Ishikawa (cell line): ENCODE measurements at regions not wholly inside any gene's neighbourhood (a gene's known extent, or its start where the extent isn't known, plus 50 kb on each side); places are given as distances from the start of the nearest gene placed in this dataset.

Experiments used
- RAD21 ChIP-seq: IDR thresholded peaks from 2 replicates; pipeline ENCODE4 v1.6.1; 2012; ENCODE audit warnings: low read depth
- TAF1 ChIP-seq: IDR thresholded peaks from 2 replicates; pipeline ENCODE4 v1.6.1; 2012; ENCODE audit warnings: low read depth, mild to moderate bottlenecking
- TCF12 ChIP-seq: IDR thresholded peaks from 2 replicates; pipeline ENCODE4 v1.6.1; 2012; ENCODE audit warnings: low read depth

GRCh38 chr10:52465202-52465601 is 151.1 kb downstream of the DKK1 start:
- TF ChIP-seq TCF12 (no peak), TAF1 (no peak), RAD21 (no peak)
